Uterus (tissue), 3 donors: ENCODE measurements at regions not wholly inside any gene's neighbourhood (a gene's known extent, or its start where the extent isn't known, plus 50 kb on each side); places are given as distances from the start of the nearest gene placed in this dataset.
"Not testable (repeated sequence)": the region's sequence is repeated elsewhere in the genome, so short reads cannot be mapped to it uniquely, and the experiment has no call there.

Source experiments
- DNase-seq, 2 donors: peaks; one replicate each; pipeline ENCODE4 v3.0.0-alpha.2; 2019 to 2020
- H3K27ac ChIP-seq, 2 donors: fragments of 200-600 bp; sonication (generic); 1 replicate in 1 of 2; 2 replicates in 1 of 2; pipeline ENCODE4 v1.5.1; 2016 to 2018
- H3K27me3 ChIP-seq, 2 donors: fragments of 200-600 bp; sonication (generic); one replicate each; pipeline ENCODE4 v1.5.1; 2018 to 2019; ENCODE audit warnings: control low read depth in 1 of 2
- H3K36me3 ChIP-seq, 2 donors: fragments of 200-600 bp; sonication (generic); one replicate each; pipeline ENCODE4 v1.5.1; 2019; ENCODE audit warnings: control low read depth in 1 of 2
- H3K4me1 ChIP-seq, 2 donors: fragments of 200-600 bp; sonication (generic); one replicate each; pipeline ENCODE4 v1.5.1; 2018 to 2019; ENCODE audit warnings: control low read depth in 1 of 2
- H3K4me3 ChIP-seq, 2 donors: fragments of 200-600 bp; sonication (generic); 1 replicate in 1 of 2; 2 replicates in 1 of 2; pipeline ENCODE4 v1.5.1; 2018 to 2019; ENCODE audit warnings: mild to moderate bottlenecking in 1 of 2
- H3K9me3 ChIP-seq, 2 donors: fragments of 200-600 bp; sonication (generic); one replicate each; pipeline ENCODE4 v1.5.1; 2019; ENCODE audit warnings: control low read depth in 1 of 2
- CTCF ChIP-seq, 4 experiments: fragments of 200-600 bp in 2 of 4; fragments of 450-650 bp in 2 of 4; sonication (generic) in 2 of 4; IDR thresholded peaks; one replicate each; pipeline ENCODE4 v1.5.1; 2016 to 2019; ENCODE audit warnings: antibody characterized with exemption in 4 of 4, mild to moderate bottlenecking in 2 of 4, moderate library complexity in 1 of 4
- POLR2A ChIP-seq, 2 donors: fragments of 450-650 bp; IDR thresholded peaks; one replicate each; pipeline ENCODE4 v1.6.1; 2016; ENCODE audit warnings: antibody characterized with exemption in 2 of 2, mild to moderate bottlenecking in 1 of 2, moderate library complexity in 1 of 2
- intact Hi-C: fragments of 100-400 bp; cut with DNase I; formaldehyde crosslinking; loops from one replicate; pipeline ENCODE4 v1.15.1; 2023; ENCODE audit warnings: low total_unique reads
- donor health status: DM: yes; HTN: yes; CAD: no.

- H3K4me3 ChIP-seq = no peak overlapping the region
- no peak overlapping the region for H3K27ac ChIP-seq
- no peak for DNase-seq
- no peaks in the 10 kb centered on the region for H3K27me3 ChIP-seq
- no peaks in the 10 kb centered on the region for H3K4me1 ChIP-seq
- no peaks in the 10 kb centered on the region for H3K9me3 ChIP-seq
- no peak for TF ChIP-seq CTCF (IDR thresholded peaks at IDR 0.05)
- no peak for TF ChIP-seq POLR2A (IDR thresholded peaks at IDR 0.05)
- H3K36me3 ChIP-seq = no peaks in the 10 kb centered on the region
- intact Hi-C loops = no loop called here
These were observed 61.3 kb upstream of the ADGRL1 start for GRCh38 chr19:14267224-14267741.

GRCh38 chr19:14266208-14266607 lies 60.2 kb upstream of the ADGRL1 start:
- H3K4me3 ChIP-seq, DNase-seq, intact Hi-C loops, H3K4me1 ChIP-seq, H3K27ac ChIP-seq, H3K9me3 ChIP-seq, H3K27me3 ChIP-seq, H3K36me3 ChIP-seq: not testable (repeated sequence)

GRCh38 chr19:14265290-14266036 lies 59.5 kb upstream of the ADGRL1 start:
- TF ChIP-seq POLR2A (IDR thresholded peaks at IDR 0.05) (no peak), CTCF (IDR thresholded peaks at IDR 0.05) (no peak)
- peak in 1 of 2 donors; percentile 21 for DNase-seq
- no peaks in the 10 kb centered on the region for H3K4me1 ChIP-seq
- no peaks in the 10 kb centered on the region for H3K9me3 ChIP-seq
- no peaks in the 10 kb centered on the region for H3K27me3 ChIP-seq
- intact Hi-C loops = no loop called here
- peak overlapping the region; percentile 12 to 20 for H3K4me3 ChIP-seq
- no peaks in the 10 kb centered on the region for H3K36me3 ChIP-seq
- peak overlapping the region in 1 of 2 donors; percentile 8 for H3K27ac ChIP-seq

- intact Hi-C loops, H3K4me1 ChIP-seq, H3K9me3 ChIP-seq, H3K4me3 ChIP-seq, H3K27me3 ChIP-seq, H3K36me3 ChIP-seq: not testable (repeated sequence)
- peak in 1 of 2 donors; percentile 65 for DNase-seq
- H3K27ac ChIP-seq = peak overlapping the region; percentile 27 to 54
These were observed 50.1 kb upstream of the ADGRL1 start for GRCh38 chr19:14255902-14256649.
